RWPE1 (cell line): ENCODE measurements at regions not wholly inside any gene's neighbourhood (a gene's known extent, or its start where the extent isn't known, plus 50 kb on each side); places are given as distances from the start of the nearest gene placed in this dataset.

Experiments
- CTCF ChIA-PET: fragments of 350-600 bp; sonication (Branson Sonifier 250); formaldehyde crosslinking; extraction: SDS; loops from one replicate; lab custom pipeline; 2021; lab: Yijun Ruan, JAX
- POLR2A ChIA-PET: fragments of 400-600 bp; formaldehyde crosslinking; extraction: SDS; loops from one replicate; lab custom pipeline; 2020; ENCODE audit warnings: antibody characterized with exemption; ENCODE audit not compliant: low non-redundant PET; lab: Yijun Ruan, JAX
- DNase-seq: peaks from one replicate; pipeline ENCODE4 v3.0.0; 2012; ENCODE audit warnings: low spot score
- H3K27ac ChIP-seq: fragments of 450-650 bp; 2 replicates; pipeline ENCODE4 v1.5.1; 2017
- CTCF ChIP-seq: fragments of 450-650 bp; conservative IDR thresholded peaks from 2 replicates; pipeline ENCODE4 v1.5.1; 2017; ENCODE audit warnings: low read depth, mild to moderate bottlenecking

- peak overlapping the region; percentile 32; the same call in 1 of the 2 replicates for H3K27ac ChIP-seq
- no peak for DNase-seq
- TF ChIP-seq CTCF: no peak
- ChIA-PET CTCF (no interaction called here), POLR2A (no interaction called here)
Observed at GRCh38 chr1:5493275-5493674, 498.9 kb downstream of the NPHP4 start.

GRCh38 chr1:5492846-5493245 is 499.4 kb downstream of the NPHP4 start:
- CTCF ChIA-PET: interaction anchor here (0.6 kb wide), 1 partner anchor 136 kb away, joined by 3 read pairs; no protein-coding TSS in a partner anchor
- no peak for TF ChIP-seq CTCF
- no peak for DNase-seq
- POLR2A ChIA-PET: no interaction called here
- peak overlapping the region; percentile 32; the same call in 1 of the 2 replicates for H3K27ac ChIP-seq

- TF ChIP-seq CTCF: no peak
- POLR2A ChIA-PET: no interaction called here
- DNase-seq: no peak
- CTCF ChIA-PET: interaction anchor here (1.9 kb wide), 1 partner anchor 19 kb away, joined by 4 read pairs; no protein-coding TSS in a partner anchor
- H3K27ac ChIP-seq: no peak overlapping the region
Observed at GRCh38 chr1:5491207-5491904, 500.9 kb downstream of the NPHP4 start.

GRCh38 chr1:5490635-5491034 is 501.6 kb downstream of the NPHP4 start:
- no peak for DNase-seq
- POLR2A ChIA-PET: no interaction called here

GRCh38 chr1:5488448-5488847 is 503.8 kb downstream of the NPHP4 start:
- ChIA-PET CTCF (interaction anchor here (1.0 kb wide), 1 partner anchor 257 kb away, joined by 3 read pairs; no protein-coding TSS in a partner anchor), POLR2A (no interaction called here)
- no peak overlapping the region for H3K27ac ChIP-seq
- no peak for DNase-seq
- TF ChIP-seq CTCF: no peak

More at GRCh38 chr1:5490635-5491034, 501.6 kb downstream of the NPHP4 start:
- H3K27ac ChIP-seq: peak overlapping the region; percentile 12; the same call in 1 of the 2 replicates
- no peak for TF ChIP-seq CTCF
- CTCF ChIA-PET: interaction anchor here (1.9 kb wide), 1 partner anchor 19 kb away, joined by 4 read pairs; no protein-coding TSS in a partner anchor

GRCh38 chr1:5485968-5486696 is 506.1 kb downstream of the NPHP4 start:
- ChIA-PET CTCF (no interaction called here), POLR2A (no interaction called here)
- no peak for TF ChIP-seq CTCF
- DNase-seq: no peak
- no peak overlapping the region for H3K27ac ChIP-seq
